BJ (cell line): ENCODE measurements at regions not wholly inside any gene's neighbourhood (a gene's known extent, or its start where the extent isn't known, plus 50 kb on each side); places are given as distances from the start of the nearest gene placed in this dataset.

Experiments
- CTCF ChIA-PET: fragments of 350-600 bp; formaldehyde crosslinking; extraction: SDS; loops from one replicate; lab custom pipeline; 2021; ENCODE audit warnings: antibody characterized with exemption, inconsistent platforms; lab: Yijun Ruan, JAX
- POLR2A ChIA-PET: fragments of 300-600 bp; sonication (Branson Sonifier 250); formaldehyde crosslinking; extraction: SDS; loops from one replicate; lab custom pipeline; 2021; ENCODE audit warnings: antibody characterized with exemption; lab: Charles Lee
- DNase-seq: peaks from one replicate; pipeline ENCODE4 v3.0.0-alpha.2; 2011; ENCODE audit warnings: low read depth
- H3K27me3 ChIP-seq: 2 replicates; pipeline ENCODE4 v1.6.0; 2011; ENCODE audit warnings: low read length; ENCODE audit not compliant: control insufficient read depth, insufficient read depth
- H3K36me3 ChIP-seq: 2 replicates; pipeline ENCODE4 v1.5.1; 2011; ENCODE audit warnings: low read length; ENCODE audit not compliant: control insufficient read depth, insufficient read depth
- H3K4me3 ChIP-seq: 2 replicates; pipeline ENCODE4 v1.5.1; 2011; ENCODE audit warnings: low read depth, mild to moderate bottlenecking, control low read depth, low read length
- TF ChIP-seq, protein P1 (sequence below): IDR thresholded peaks from 2 replicates; pipeline ENCODE4 v1.5.1; 2011; ENCODE audit warnings: low read depth, mild to moderate bottlenecking, control low read depth, inconsistent platforms, low read length, moderate library complexity; ENCODE audit not compliant: insufficient read depth

DNA sequence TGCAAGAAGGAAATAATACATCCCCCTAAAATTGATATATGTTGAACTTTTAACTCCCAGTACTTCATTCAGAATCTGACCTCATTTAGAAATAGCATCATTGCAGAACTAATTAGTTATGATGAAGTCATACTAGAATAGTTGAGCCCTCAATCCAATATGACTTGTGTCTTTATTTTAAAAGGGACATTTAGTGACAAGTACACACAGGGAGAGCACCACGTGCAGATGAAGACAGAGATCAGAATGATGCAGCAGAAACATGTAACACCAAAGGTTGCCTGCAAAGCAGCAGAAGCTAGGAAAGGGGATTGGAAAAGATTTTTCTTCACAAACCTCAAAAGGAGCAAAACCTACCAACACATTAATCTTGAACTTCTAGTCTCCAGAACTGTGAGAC is 2602.5 kb downstream of the PCDH9 start:
- no peak overlapping the region for H3K4me3 ChIP-seq
- ChIA-PET CTCF (no interaction called here), POLR2A (no interaction called here)
- DNase-seq = no peak
- TF ChIP-seq, protein P1, sequence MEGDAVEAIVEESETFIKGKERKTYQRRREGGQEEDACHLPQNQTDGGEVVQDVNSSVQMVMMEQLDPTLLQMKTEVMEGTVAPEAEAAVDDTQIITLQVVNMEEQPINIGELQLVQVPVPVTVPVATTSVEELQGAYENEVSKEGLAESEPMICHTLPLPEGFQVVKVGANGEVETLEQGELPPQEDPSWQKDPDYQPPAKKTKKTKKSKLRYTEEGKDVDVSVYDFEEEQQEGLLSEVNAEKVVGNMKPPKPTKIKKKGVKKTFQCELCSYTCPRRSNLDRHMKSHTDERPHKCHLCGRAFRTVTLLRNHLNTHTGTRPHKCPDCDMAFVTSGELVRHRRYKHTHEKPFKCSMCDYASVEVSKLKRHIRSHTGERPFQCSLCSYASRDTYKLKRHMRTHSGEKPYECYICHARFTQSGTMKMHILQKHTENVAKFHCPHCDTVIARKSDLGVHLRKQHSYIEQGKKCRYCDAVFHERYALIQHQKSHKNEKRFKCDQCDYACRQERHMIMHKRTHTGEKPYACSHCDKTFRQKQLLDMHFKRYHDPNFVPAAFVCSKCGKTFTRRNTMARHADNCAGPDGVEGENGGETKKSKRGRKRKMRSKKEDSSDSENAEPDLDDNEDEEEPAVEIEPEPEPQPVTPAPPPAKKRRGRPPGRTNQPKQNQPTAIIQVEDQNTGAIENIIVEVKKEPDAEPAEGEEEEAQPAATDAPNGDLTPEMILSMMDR = no peak
- H3K36me3 ChIP-seq = no peaks in the 10 kb centered on the region
- H3K27me3 ChIP-seq = no peaks in the 10 kb centered on the region

DNA sequence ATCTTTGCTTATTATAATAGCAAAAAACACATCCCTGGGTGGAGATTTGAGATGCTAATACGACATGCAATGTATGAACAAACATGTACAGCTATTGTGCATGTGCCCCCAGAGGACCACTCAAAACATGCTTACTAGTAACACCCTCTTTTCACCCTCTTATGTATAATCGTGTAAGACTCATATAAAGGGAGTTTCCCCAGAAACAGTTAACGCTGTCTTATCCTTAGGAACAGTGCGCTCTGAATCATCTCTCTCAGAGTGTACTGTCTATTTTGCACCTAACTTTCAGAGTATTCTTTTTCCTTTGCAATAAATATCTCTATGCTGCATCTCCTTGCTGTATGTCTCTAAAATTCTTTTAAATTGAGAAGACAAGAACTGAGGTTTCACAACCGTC is 2604.0 kb downstream of the PCDH9 start:
- no peak overlapping the region for H3K4me3 ChIP-seq
- POLR2A ChIA-PET = no interaction called here
- no peaks in the 10 kb centered on the region for H3K27me3 ChIP-seq
- no peaks in the 10 kb centered on the region for H3K36me3 ChIP-seq
- CTCF ChIA-PET = no interaction called here
- TF ChIP-seq, protein P1 = no peak
- no peak for DNase-seq

DNA sequence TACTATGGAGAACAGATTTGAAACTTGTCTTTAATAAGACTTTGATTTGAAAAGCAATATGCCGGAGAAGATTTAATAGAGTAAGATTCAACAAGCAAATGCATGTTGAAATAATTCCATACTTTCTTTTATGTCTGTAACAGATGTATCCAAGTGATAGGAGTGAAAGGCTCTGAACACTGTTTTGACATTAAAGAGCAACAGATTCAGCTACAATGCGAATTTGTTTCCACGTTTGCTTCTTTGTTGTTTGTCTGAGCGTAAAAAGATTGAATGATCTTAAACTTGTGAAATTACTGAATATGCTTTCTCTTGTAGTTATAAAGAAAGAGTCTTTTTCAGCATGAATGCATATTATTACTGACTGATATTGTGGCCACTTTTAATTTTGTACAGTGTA is 2612.9 kb downstream of the PCDH9 start:
- ChIA-PET POLR2A (no interaction called here), CTCF (no interaction called here)
- TF ChIP-seq, protein P1 = no peak
- DNase-seq = no peak
- H3K4me3 ChIP-seq = no peak overlapping the region
- H3K27me3 ChIP-seq = no peaks in the 10 kb centered on the region
- H3K36me3 ChIP-seq = no peaks in the 10 kb centered on the region

DNA sequence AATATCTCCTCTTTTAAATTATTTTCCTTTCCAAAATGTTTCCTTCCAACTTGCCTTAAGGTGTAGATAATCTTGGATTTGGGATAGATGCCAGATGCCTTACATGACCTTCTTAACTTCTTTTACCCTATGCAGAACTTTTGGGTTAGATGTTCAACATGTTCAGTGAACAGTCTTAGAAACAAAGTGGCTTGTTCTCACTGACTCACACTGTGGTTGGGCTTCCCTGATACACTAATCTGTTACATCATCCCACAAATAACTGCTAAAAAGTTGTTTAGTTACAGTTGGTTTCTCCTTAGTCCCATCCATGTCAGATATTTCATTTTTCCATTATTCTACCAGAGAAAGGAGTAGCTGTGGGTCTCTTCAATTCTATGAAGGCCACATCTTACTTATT is 2638.2 kb downstream of the PCDH9 start:
- peak; percentile 6 for DNase-seq
- H3K4me3 ChIP-seq = no peak overlapping the region
- CTCF ChIA-PET = no interaction called here
- POLR2A ChIA-PET = no interaction called here
- H3K27me3 ChIP-seq = no peaks in the 10 kb centered on the region
- no peaks in the 10 kb centered on the region for H3K36me3 ChIP-seq
- TF ChIP-seq, protein P1 = no peak

DNA sequence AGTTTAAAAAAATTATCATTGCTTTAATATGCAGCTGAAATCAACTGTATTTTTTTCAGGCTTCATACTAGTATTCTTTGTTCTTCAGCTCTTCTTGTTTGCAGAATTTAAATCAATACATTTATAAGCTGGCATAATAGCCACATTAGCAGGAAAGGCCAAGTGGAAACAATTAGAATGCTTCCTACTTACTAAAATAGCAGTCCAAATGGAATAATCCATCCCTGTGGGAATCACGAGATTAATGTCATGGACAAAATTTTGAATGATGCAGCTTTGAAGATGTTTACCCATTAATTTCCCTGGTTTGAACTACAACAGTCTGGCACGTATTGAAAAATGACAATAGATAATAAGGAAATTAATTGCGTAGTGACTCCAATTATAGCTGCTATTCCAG is 2650.8 kb downstream of the PCDH9 start:
- Histone ChIP-seq H3K36me3 (no peaks in the 10 kb centered on the region), H3K27me3 (no peaks in the 10 kb centered on the region), H3K4me3 (no peak overlapping the region)
- TF ChIP-seq, protein P1 = no peak
- ChIA-PET POLR2A (no interaction called here), CTCF (no interaction called here)
- no peak for DNase-seq
